ENCODE measurements at regions not wholly inside any gene's neighbourhood (a gene's known extent, or its start where the extent isn't known, plus 50 kb on each side); places are given as distances from the start of the nearest gene placed in this dataset.

- no peak for TF ChIP-seq CTCF (IDR thresholded peaks at IDR 0.05; ENCODE audit: poor library complexity, severe bottlenecking)
- no peak for TF ChIP-seq EZH2 (IDR thresholded peaks at IDR 0.05; ENCODE audit: borderline replicate concordance, insufficient read depth, low read length, poor library complexity, severe bottlenecking)
- no peak for TF ChIP-seq EP300 (conservative IDR thresholded peaks at IDR 0.05; ENCODE audit: poor library complexity, severe bottlenecking)
- TF ChIP-seq, protein P1, sequence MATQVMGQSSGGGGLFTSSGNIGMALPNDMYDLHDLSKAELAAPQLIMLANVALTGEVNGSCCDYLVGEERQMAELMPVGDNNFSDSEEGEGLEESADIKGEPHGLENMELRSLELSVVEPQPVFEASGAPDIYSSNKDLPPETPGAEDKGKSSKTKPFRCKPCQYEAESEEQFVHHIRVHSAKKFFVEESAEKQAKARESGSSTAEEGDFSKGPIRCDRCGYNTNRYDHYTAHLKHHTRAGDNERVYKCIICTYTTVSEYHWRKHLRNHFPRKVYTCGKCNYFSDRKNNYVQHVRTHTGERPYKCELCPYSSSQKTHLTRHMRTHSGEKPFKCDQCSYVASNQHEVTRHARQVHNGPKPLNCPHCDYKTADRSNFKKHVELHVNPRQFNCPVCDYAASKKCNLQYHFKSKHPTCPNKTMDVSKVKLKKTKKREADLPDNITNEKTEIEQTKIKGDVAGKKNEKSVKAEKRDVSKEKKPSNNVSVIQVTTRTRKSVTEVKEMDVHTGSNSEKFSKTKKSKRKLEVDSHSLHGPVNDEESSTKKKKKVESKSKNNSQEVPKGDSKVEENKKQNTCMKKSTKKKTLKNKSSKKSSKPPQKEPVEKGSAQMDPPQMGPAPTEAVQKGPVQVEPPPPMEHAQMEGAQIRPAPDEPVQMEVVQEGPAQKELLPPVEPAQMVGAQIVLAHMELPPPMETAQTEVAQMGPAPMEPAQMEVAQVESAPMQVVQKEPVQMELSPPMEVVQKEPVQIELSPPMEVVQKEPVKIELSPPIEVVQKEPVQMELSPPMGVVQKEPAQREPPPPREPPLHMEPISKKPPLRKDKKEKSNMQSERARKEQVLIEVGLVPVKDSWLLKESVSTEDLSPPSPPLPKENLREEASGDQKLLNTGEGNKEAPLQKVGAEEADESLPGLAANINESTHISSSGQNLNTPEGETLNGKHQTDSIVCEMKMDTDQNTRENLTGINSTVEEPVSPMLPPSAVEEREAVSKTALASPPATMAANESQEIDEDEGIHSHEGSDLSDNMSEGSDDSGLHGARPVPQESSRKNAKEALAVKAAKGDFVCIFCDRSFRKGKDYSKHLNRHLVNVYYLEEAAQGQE (IDR thresholded peaks at IDR 0.05; ENCODE audit: borderline replicate concordance): no peak
- TF ChIP-seq RAD21 (conservative IDR thresholded peaks at IDR 0.05): no peak
- TF ChIP-seq TAF1 (IDR thresholded peaks at IDR 0.05; ENCODE audit: low read depth): no peak
Observed at GRCh38 chr2:224264259-224264658, 137.6 kb downstream of the FAM124B start.

Data from neural cell (in vitro differentiated cells).